OCI-LY1 (cell line): ENCODE measurements at regions not wholly inside any gene's neighbourhood (a gene's known extent, or its start where the extent isn't known, plus 50 kb on each side); places are given as distances from the start of the nearest gene placed in this dataset.

Experiments
- H2AFZ ChIP-seq: fragments of 200-600 bp; sonication (generic), shearing (Covaris generic); 2 replicates; pipeline ENCODE4 v1.6.0; 2014; ENCODE audit warnings: antibody characterized with exemption, mild to moderate bottlenecking, low read length
- H3F3A ChIP-seq: fragments of 200-600 bp; sonication (generic), shearing (Covaris generic); 2 replicates; pipeline ENCODE4 v1.6.0; 2014; ENCODE audit warnings: mild to moderate bottlenecking, antibody characterized with exemption, low read length, moderate library complexity; ENCODE audit not compliant: insufficient read depth
- H3K27ac ChIP-seq: fragments of 200-600 bp; sonication (generic); 2 replicates; pipeline ENCODE4 v1.5.1; 2014; ENCODE audit warnings: low read length, mixed run types, mild to moderate bottlenecking, low read depth; ENCODE audit not compliant: poor library complexity, severe bottlenecking
- H3K27me3 ChIP-seq: fragments of 200-600 bp; sonication (generic); 2 replicates; pipeline ENCODE4 v1.6.0; 2014; ENCODE audit warnings: antibody characterized with exemption, mild to moderate bottlenecking, low read length, moderate library complexity; ENCODE audit not compliant: insufficient read depth
- H3K36me3 ChIP-seq: fragments of 200-600 bp; sonication (generic); 2 replicates; pipeline ENCODE4 v1.6.1; 2014; ENCODE audit warnings: mild to moderate bottlenecking, antibody characterized with exemption, low read length, moderate library complexity, mixed read lengths; ENCODE audit not compliant: insufficient read depth
- H3K4me1 ChIP-seq: fragments of 200-600 bp; sonication (generic); 2 replicates; pipeline ENCODE4 v1.5.1; 2014; ENCODE audit warnings: mild to moderate bottlenecking, low read length, moderate library complexity; ENCODE audit not compliant: insufficient read depth, severe bottlenecking
- H3K4me2 ChIP-seq: fragments of 200-600 bp; sonication (generic), shearing (Covaris generic); 2 replicates; pipeline ENCODE4 v1.6.1; 2014; ENCODE audit warnings: low read length
- H3K4me3 ChIP-seq: fragments of 200-600 bp; sonication (generic); 2 replicates; pipeline ENCODE4 v1.5.1; 2014; ENCODE audit warnings: low read length, low read depth, mild to moderate bottlenecking, mixed read lengths; ENCODE audit not compliant: poor library complexity, severe bottlenecking
- H3K79me2 ChIP-seq: fragments of 200-600 bp; shearing (Covaris generic); 2 replicates; pipeline ENCODE4 v1.6.1; 2016; ENCODE audit warnings: mixed run types, low read length, mixed read lengths; ENCODE audit not compliant: insufficient read depth
- H3K9ac ChIP-seq: fragments of 200-600 bp; sonication (generic), shearing (Covaris generic); 2 replicates; pipeline ENCODE4 v1.6.1; 2014; ENCODE audit warnings: mild to moderate bottlenecking, low read length, mixed read lengths
- H3K9me2 ChIP-seq: fragments of 200-600 bp; sonication (generic), shearing (Covaris generic); 2 replicates; pipeline ENCODE4 v1.6.1; 2014; ENCODE audit warnings: low read depth, mild to moderate bottlenecking, low read length, mixed read lengths
- H3K9me3 ChIP-seq: fragments of 200-600 bp; shearing (Covaris generic); 2 replicates; pipeline ENCODE4 v1.6.1; 2014; ENCODE audit warnings: low read length, mixed read lengths
- H4K20me1 ChIP-seq: fragments of 200-600 bp; sonication (generic), shearing (Covaris generic); 2 replicates; pipeline ENCODE4 v1.6.0; 2016; ENCODE audit warnings: mild to moderate bottlenecking, low read length; ENCODE audit not compliant: insufficient read depth
- EZH2 ChIP-seq: fragments of 200-600 bp; sonication (generic), shearing (Covaris generic); IDR thresholded peaks from 2 replicates; pipeline ENCODE4 v1.8.0; 2017; ENCODE audit warnings: borderline replicate concordance, mixed run types, mild to moderate bottlenecking, antibody characterized with exemption, low read length, moderate library complexity, mixed read lengths
- TF ChIP-seq, protein P1 (sequence below): fragments of 200-600 bp; sonication (generic), shearing (Covaris generic); IDR thresholded peaks from 2 replicates; pipeline ENCODE4 v1.5.1; 2017; ENCODE audit warnings: mild to moderate bottlenecking, antibody characterized with exemption, low read length, moderate library complexity, mixed read lengths

DNA sequence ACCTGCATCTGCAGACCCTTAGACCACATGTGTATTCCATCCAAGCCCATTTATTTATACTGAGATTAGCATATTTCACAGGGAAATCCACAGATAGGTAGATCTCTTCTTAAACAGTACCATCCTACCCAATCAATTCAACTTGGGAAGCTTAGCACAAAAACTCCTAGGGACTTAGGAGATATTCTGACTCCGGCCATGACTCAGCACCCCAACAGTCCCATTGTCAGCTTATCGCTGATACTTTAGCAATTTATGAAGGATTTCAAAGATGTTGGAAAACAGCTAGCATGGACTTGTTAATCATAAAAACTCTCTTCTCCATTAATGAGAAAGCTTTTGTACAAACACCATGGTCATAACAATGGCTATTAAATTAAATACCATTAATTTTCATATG, 236.2 kb upstream of the PREP start:
- Histone ChIP-seq H3K9me3 (no peaks in the 10 kb centered on the region), H3K27ac (no peak overlapping the region), H3K79me2 (no peaks in the 10 kb centered on the region), H3F3A (no peaks in the 10 kb centered on the region), H3K4me2 (no peak overlapping the region), H2AFZ (no peak overlapping the region), H3K4me1 (peaks cover 7% of the 10 kb centered on the region), H3K9me2 (no peaks in the 10 kb centered on the region), H3K27me3 (no peaks in the 10 kb centered on the region), H4K20me1 (no peaks in the 10 kb centered on the region), H3K9ac (no peak overlapping the region), H3K36me3 (no peaks in the 10 kb centered on the region), H3K4me3 (no peak overlapping the region)
- TF ChIP-seq EZH2 = no peak
- TF ChIP-seq, protein P1, sequence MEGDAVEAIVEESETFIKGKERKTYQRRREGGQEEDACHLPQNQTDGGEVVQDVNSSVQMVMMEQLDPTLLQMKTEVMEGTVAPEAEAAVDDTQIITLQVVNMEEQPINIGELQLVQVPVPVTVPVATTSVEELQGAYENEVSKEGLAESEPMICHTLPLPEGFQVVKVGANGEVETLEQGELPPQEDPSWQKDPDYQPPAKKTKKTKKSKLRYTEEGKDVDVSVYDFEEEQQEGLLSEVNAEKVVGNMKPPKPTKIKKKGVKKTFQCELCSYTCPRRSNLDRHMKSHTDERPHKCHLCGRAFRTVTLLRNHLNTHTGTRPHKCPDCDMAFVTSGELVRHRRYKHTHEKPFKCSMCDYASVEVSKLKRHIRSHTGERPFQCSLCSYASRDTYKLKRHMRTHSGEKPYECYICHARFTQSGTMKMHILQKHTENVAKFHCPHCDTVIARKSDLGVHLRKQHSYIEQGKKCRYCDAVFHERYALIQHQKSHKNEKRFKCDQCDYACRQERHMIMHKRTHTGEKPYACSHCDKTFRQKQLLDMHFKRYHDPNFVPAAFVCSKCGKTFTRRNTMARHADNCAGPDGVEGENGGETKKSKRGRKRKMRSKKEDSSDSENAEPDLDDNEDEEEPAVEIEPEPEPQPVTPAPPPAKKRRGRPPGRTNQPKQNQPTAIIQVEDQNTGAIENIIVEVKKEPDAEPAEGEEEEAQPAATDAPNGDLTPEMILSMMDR = no peak

DNA sequence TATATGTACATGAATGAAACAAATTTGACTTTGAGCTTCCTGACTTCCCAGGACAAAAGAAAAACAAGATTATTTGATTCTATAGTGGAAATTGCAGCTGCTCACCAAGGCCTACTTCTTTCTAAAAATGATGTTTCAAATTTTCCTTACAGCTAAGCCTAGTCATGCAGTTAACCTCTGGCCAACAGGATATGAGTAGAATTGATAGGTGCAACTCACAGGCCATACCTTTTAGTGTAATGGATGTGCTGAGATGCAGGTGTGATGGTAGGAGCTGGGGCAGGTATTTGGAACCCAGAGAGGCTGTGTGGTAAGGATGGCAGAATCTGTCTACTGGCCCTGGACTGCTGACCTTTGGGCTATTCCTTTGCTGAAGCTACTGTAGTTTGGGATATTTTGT, 230.9 kb upstream of the PREP start:
- Histone ChIP-seq H3K4me1 (no peaks in the 10 kb centered on the region), H3K27me3 (no peaks in the 10 kb centered on the region), H2AFZ (no peak overlapping the region), H3K36me3 (no peaks in the 10 kb centered on the region), H3K9ac (no peak overlapping the region), H3K4me2 (no peak overlapping the region), H3K27ac (no peak overlapping the region), H3K9me3 (no peaks in the 10 kb centered on the region), H3F3A (no peaks in the 10 kb centered on the region), H3K79me2 (no peaks in the 10 kb centered on the region), H4K20me1 (no peaks in the 10 kb centered on the region), H3K4me3 (no peak overlapping the region), H3K9me2 (no peaks in the 10 kb centered on the region)
- TF ChIP-seq, protein P1 = no peak
- no peak for TF ChIP-seq EZH2

DNA sequence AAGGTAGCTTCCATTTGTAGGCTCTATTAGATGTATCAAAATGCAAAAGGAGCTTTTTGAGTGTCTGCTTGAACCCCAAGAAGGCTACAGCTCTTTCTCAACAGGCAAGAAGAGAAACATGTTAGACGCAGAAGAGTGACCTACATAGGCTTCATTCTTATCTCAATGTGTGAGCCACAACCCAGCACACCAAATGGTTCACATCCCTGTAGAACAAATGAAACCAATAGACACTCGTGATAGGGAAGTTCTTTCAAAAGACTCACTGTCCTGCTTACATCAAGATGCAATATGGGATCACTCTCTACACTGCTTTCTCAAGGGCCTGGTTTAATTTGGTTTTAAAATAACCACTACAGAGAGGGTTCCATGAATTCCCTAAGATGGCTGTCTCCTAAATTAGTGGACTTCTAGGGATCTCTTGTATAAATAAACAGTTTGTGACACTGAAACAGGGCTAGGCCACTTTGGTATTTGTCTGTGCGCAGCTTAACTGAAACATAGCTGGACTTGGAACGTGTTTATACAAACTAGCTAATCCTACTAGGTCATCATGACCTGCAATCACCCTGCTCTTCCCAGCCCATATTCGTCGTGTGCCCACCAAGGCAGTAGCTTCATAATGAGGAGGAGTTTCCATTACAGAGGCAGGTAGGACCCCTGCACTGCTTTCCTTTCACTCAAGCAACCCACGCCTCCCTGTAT, 225.4 kb upstream of the PREP start:
- H3K9ac ChIP-seq = no peak overlapping the region
- no peak overlapping the region for H3K4me3 ChIP-seq
- H2AFZ ChIP-seq = no peak overlapping the region
- no peaks in the 10 kb centered on the region for H3K27me3 ChIP-seq
- H3K27ac ChIP-seq = no peak overlapping the region
- no peak overlapping the region for H3K4me2 ChIP-seq
- H4K20me1 ChIP-seq = no peaks in the 10 kb centered on the region
- H3K79me2 ChIP-seq = no peaks in the 10 kb centered on the region
- H3K9me2 ChIP-seq = no peaks in the 10 kb centered on the region
- H3K9me3 ChIP-seq = no peaks in the 10 kb centered on the region
- TF ChIP-seq, protein P1 = no peak
- TF ChIP-seq EZH2 = no peak
- H3F3A ChIP-seq = no peaks in the 10 kb centered on the region
- H3K36me3 ChIP-seq = no peaks in the 10 kb centered on the region
- no peaks in the 10 kb centered on the region for H3K4me1 ChIP-seq
